ENCODE measurements at regions not wholly inside any gene's neighbourhood (a gene's known extent, or its start where the extent isn't known, plus 50 kb on each side); places are given as distances from the start of the nearest gene placed in this dataset.

- TF ChIP-seq CTCF (IDR thresholded peaks at IDR 0.05): no peak
- no peak for TF ChIP-seq POLR2A (IDR thresholded peaks at IDR 0.05)
Observed at GRCh38 chr7:40987571-40987970, 715.3 kb downstream of the INHBA start.
